ENCODE measurements at regions not wholly inside any gene's neighbourhood (a gene's known extent, or its start where the extent isn't known, plus 50 kb on each side); places are given as distances from the start of the nearest gene placed in this dataset.

DNA sequence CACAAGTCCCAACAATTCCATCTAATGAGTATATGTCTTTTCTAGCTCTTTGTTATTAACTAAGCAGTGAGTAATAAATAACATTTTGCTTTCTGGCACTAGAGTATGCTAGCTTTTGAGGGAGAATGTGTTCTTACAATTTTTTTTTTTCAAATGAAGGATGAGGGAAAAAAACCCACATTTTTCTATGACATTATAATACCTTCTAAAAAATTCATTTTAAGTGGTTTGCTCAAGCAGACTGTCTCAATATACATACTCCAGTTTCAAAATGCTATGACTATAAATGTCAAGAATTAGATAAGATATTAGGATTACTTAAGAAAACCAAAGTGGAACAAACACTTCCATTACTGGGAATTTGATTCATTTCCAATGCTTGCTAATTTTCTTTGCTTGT, 394.6 kb downstream of the C12orf75 start:
- H3K36me3 ChIP-seq (ENCODE audit: control insufficient read depth in 2 of 3, insufficient read depth in 3 of 3, low read length in 3 of 3) = no peaks in the 10 kb centered on the region
- no peak for DNase-seq
- TF ChIP-seq, protein P1, sequence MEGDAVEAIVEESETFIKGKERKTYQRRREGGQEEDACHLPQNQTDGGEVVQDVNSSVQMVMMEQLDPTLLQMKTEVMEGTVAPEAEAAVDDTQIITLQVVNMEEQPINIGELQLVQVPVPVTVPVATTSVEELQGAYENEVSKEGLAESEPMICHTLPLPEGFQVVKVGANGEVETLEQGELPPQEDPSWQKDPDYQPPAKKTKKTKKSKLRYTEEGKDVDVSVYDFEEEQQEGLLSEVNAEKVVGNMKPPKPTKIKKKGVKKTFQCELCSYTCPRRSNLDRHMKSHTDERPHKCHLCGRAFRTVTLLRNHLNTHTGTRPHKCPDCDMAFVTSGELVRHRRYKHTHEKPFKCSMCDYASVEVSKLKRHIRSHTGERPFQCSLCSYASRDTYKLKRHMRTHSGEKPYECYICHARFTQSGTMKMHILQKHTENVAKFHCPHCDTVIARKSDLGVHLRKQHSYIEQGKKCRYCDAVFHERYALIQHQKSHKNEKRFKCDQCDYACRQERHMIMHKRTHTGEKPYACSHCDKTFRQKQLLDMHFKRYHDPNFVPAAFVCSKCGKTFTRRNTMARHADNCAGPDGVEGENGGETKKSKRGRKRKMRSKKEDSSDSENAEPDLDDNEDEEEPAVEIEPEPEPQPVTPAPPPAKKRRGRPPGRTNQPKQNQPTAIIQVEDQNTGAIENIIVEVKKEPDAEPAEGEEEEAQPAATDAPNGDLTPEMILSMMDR (IDR thresholded peaks at IDR 0.05; ENCODE audit: borderline replicate concordance, extremely low read depth, insufficient read depth) = no peak
- no peaks in the 10 kb centered on the region for H3K9me3 ChIP-seq (ENCODE audit: control insufficient read depth in 2 of 3, insufficient read depth in 1 of 3, low read length in 3 of 3)
- FAIRE-seq = no peak
- H3K27ac ChIP-seq (ENCODE audit: low read depth in 2 of 2, low read length in 2 of 2) = no peak overlapping the region
- no peak overlapping the region for H3K4me3 ChIP-seq (ENCODE audit: low read length in 3 of 3)
- no peaks in the 10 kb centered on the region for H3K4me1 ChIP-seq (ENCODE audit: control insufficient read depth in 2 of 3, insufficient read depth in 2 of 3, low read depth in 1 of 3, low read length in 3 of 3)
- intact Hi-C loops (cut with DNase I) = no loop called here
- H3K27me3 ChIP-seq (ENCODE audit: control insufficient read depth, insufficient read depth, low read length) = no peaks in the 10 kb centered on the region
- H3K9ac ChIP-seq (ENCODE audit: low read length in 3 of 3) = no peak overlapping the region

DNA sequence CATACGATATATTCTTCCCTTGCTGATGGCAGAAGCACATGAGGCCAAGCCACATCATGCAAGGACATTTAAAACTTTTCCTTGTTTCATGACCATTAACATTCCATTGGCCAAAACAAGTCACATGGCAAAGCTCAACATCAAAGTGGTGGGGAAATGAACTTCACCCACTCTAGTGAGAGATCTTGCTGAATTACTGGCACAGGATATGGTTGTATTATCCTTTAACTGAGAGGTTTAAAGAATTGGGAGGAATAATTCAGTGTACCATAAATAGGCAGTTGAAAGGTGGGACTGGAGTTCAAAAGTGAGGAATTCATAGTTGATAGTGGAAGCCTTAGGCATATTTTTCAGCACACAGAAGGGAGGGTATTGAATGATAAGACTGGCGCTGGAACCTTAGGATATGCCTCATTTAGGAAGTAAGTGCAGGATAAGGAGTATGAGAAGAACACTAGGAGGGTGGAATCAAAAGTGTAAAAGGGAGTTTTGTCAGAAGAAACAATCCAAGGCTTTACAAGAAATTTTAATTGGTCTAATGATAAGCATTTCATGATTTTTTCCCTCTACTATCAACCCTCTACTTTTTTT, 398.8 kb downstream of the C12orf75 start:
- H3K27me3 ChIP-seq (ENCODE audit: control insufficient read depth, insufficient read depth, low read length) = no peaks in the 10 kb centered on the region
- TF ChIP-seq, protein P1 (IDR thresholded peaks at IDR 0.05; ENCODE audit: borderline replicate concordance, extremely low read depth, insufficient read depth) = no peak
- no peak for DNase-seq
- H3K36me3 ChIP-seq (ENCODE audit: control insufficient read depth in 2 of 3, insufficient read depth in 3 of 3, low read length in 3 of 3) = no peaks in the 10 kb centered on the region
- H3K4me3 ChIP-seq (ENCODE audit: low read length in 3 of 3) = no peak overlapping the region
- FAIRE-seq = no peak
- H3K9ac ChIP-seq (ENCODE audit: low read length in 3 of 3) = no peak overlapping the region
- intact Hi-C loops (cut with DNase I) = no loop called here
- no peak overlapping the region for H3K27ac ChIP-seq (ENCODE audit: low read depth in 2 of 2, low read length in 2 of 2)
- no peaks in the 10 kb centered on the region for H3K4me1 ChIP-seq (ENCODE audit: control insufficient read depth in 2 of 3, insufficient read depth in 2 of 3, low read depth in 1 of 3, low read length in 3 of 3)
- H3K9me3 ChIP-seq (ENCODE audit: control insufficient read depth in 2 of 3, insufficient read depth in 1 of 3, low read length in 3 of 3) = no peaks in the 10 kb centered on the region

DNA sequence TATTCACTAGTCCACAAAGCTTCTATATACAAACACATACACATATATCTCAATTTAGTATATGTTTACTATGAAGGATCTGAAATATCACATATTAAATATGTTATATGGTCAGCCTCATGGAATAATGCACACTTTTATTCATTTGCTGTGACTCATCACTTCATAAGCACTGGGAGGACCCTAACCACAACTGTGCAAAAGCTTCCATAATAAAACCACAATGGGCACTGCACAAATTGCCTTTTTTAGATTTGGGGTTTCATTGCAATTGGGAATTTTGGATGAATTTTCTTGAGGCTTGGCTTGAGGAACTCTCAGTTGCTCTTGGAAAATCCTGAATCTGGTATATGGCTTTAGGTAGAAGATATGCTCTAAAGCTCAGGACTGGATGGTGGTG, 399.4 kb downstream of the C12orf75 start:
- H3K27me3 ChIP-seq (ENCODE audit: control insufficient read depth, insufficient read depth, low read length) = no peaks in the 10 kb centered on the region
- H3K9ac ChIP-seq (ENCODE audit: low read length in 3 of 3) = no peak overlapping the region
- H3K9me3 ChIP-seq (ENCODE audit: control insufficient read depth in 2 of 3, insufficient read depth in 1 of 3, low read length in 3 of 3) = no peaks in the 10 kb centered on the region
- H3K4me1 ChIP-seq (ENCODE audit: control insufficient read depth in 2 of 3, insufficient read depth in 2 of 3, low read depth in 1 of 3, low read length in 3 of 3) = no peaks in the 10 kb centered on the region
- H3K27ac ChIP-seq (ENCODE audit: low read depth in 2 of 2, low read length in 2 of 2) = no peak overlapping the region
- TF ChIP-seq, protein P1 (IDR thresholded peaks at IDR 0.05; ENCODE audit: borderline replicate concordance, extremely low read depth, insufficient read depth) = no peak
- no peak overlapping the region for H3K4me3 ChIP-seq (ENCODE audit: low read length in 3 of 3)
- no peak for DNase-seq
- FAIRE-seq = no peak
- H3K36me3 ChIP-seq (ENCODE audit: control insufficient read depth in 2 of 3, insufficient read depth in 3 of 3, low read length in 3 of 3) = no peaks in the 10 kb centered on the region
- intact Hi-C loops (cut with DNase I) = no loop called here

DNA sequence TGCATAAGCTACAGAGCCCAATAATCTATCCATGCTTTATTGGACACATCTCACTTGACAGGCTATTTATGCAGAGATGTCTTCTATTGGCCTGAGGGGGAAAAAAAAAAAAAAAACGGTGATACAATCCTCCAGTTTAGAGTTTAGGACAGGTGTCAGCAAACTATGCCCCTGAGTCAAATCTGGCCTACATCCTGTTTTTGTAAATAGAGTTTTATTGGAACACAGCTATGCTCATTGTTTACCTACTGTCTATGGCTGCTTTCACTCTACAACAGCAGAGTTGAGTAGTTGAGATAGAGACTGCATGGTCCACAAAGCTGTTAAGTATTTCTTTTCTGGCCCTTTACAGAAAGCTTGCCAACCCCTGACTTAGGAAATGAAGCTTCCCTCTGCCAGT, 403.1 kb downstream of the C12orf75 start:
- DNase-seq (no peak), FAIRE-seq (no peak)
- TF ChIP-seq, protein P1 (IDR thresholded peaks at IDR 0.05; ENCODE audit: borderline replicate concordance, extremely low read depth, insufficient read depth) = no peak
- Histone ChIP-seq H3K27ac (ENCODE audit: low read depth in 2 of 2, low read length in 2 of 2) (no peak overlapping the region), H3K9ac (ENCODE audit: low read length in 3 of 3) (no peak overlapping the region), H3K4me3 (ENCODE audit: low read length in 3 of 3) (no peak overlapping the region), H3K4me1 (ENCODE audit: control insufficient read depth in 2 of 3, insufficient read depth in 2 of 3, low read depth in 1 of 3, low read length in 3 of 3) (no peaks in the 10 kb centered on the region), H3K36me3 (ENCODE audit: control insufficient read depth in 2 of 3, insufficient read depth in 3 of 3, low read length in 3 of 3) (no peaks in the 10 kb centered on the region), H3K9me3 (ENCODE audit: control insufficient read depth in 2 of 3, insufficient read depth in 1 of 3, low read length in 3 of 3) (no peaks in the 10 kb centered on the region), H3K27me3 (ENCODE audit: control insufficient read depth, insufficient read depth, low read length) (no peaks in the 10 kb centered on the region)
- intact Hi-C loops (cut with DNase I) = no loop called here

All from kidney (tissue), 13 donors.